ENCODE measurements at regions not wholly inside any gene's neighbourhood (a gene's known extent, or its start where the extent isn't known, plus 50 kb on each side); places are given as distances from the start of the nearest gene placed in this dataset.

GRCh38 chr2:56630286-56630685, 446.5 kb downstream of the CCDC85A start:
- DNase-seq, result no peak
- no peak overlapping the region for H3K4me2 ChIP-seq (ENCODE audit: insufficient read depth, insufficient read length, low read length)
- no peak overlapping the region for H3K56ac ChIP-seq (ENCODE audit: insufficient read length, low read depth, low read length)
- no peak overlapping the region for H2AFZ ChIP-seq (ENCODE audit: low read length)
- no peaks in the 10 kb centered on the region for H4K20me1 ChIP-seq (ENCODE audit: control insufficient read depth, insufficient read depth, insufficient read length)
- Mint-ChIP-seq H3K27ac (no peak overlapping the region), H3K36me3 (ENCODE audit: insufficient read depth in 1 of 3, low read depth in 3 of 3) (peaks cover 2 to 8% (median 6%) of the 10 kb centered on the region in 3 experiments; a peak in 3 of 7 replicates), H3K9me3 (peaks cover 15 to 26% of the 10 kb centered on the region in 2 experiments), H3K4me1 (no peaks in the 10 kb centered on the region), H3K27me3 (ENCODE audit: low read depth) (no peaks in the 10 kb centered on the region; the same call in 1 of the 2 replicates), H3K4me3 (no peak overlapping the region)
- no peak overlapping the region for H4K8ac ChIP-seq (replicated peaks; ENCODE audit: insufficient read length, low read depth, low read length)
- no peak overlapping the region for H3K4ac ChIP-seq (ENCODE audit: low read depth, low read length)
- H3K79me2 ChIP-seq (ENCODE audit: insufficient read depth, low read length), result no peaks in the 10 kb centered on the region
- H3K79me1 ChIP-seq (ENCODE audit: insufficient read depth, low read depth, low read length, poor library complexity, severe bottlenecking), result no peaks in the 10 kb centered on the region
- no peak for TF ChIP-seq CTCF (conservative IDR thresholded peaks at IDR 0.05)
- H2BK12ac ChIP-seq (ENCODE audit: insufficient read length, low read depth, low read length), result no peak overlapping the region
- H3K9ac ChIP-seq (ENCODE audit: extremely low read depth, insufficient read length, low read length), result no peak overlapping the region
- no peak overlapping the region for H2BK5ac ChIP-seq (ENCODE audit: insufficient read length, low read length)
- H3K27ac ChIP-seq (ENCODE audit: insufficient read length, low read depth, low read length), result no peak overlapping the region
- H3K27me3 ChIP-seq (ENCODE audit: insufficient read depth, low read length), result no peaks in the 10 kb centered on the region
- H2BK15ac ChIP-seq (ENCODE audit: low read depth, low read length), result no peak overlapping the region
- H4K5ac ChIP-seq (ENCODE audit: insufficient read length, low read depth, low read length), result no peak overlapping the region
- H3K18ac ChIP-seq (ENCODE audit: insufficient read length, low read depth, low read length), result no peak overlapping the region
- WGBS (ENCODE audit: extremely low coverage, insufficient read length, low lambda C conversion rate), result 100% methylated on average over 1 of the region's 2 CpGs
- H4K91ac ChIP-seq (ENCODE audit: insufficient read length, low read depth, low read length), result no peak overlapping the region
- H3T11ph ChIP-seq (ENCODE audit: low read length), result no peak overlapping the region
- H3K4me1 ChIP-seq (ENCODE audit: insufficient read depth, low read length), result no peaks in the 10 kb centered on the region
- H3K14ac ChIP-seq (ENCODE audit: insufficient read depth, low read length), result no peak overlapping the region
- no peak overlapping the region for H2BK120ac ChIP-seq (ENCODE audit: low read depth, low read length, poor library complexity, severe bottlenecking)
- no peak overlapping the region for H2AK5ac ChIP-seq (ENCODE audit: insufficient read length, low read length)
- H2BK20ac ChIP-seq (ENCODE audit: low read depth, low read length, poor library complexity, severe bottlenecking), result no peak overlapping the region
- no peaks in the 10 kb centered on the region for H3K9me3 ChIP-seq (ENCODE audit: control insufficient read depth, low read depth, low read length)
- no peaks in the 10 kb centered on the region for H3K23me2 ChIP-seq (ENCODE audit: insufficient read length, low read depth, low read length, poor library complexity, severe bottlenecking)
- no peak overlapping the region for H3K23ac ChIP-seq (ENCODE audit: insufficient read length, low read depth, low read length)

All from H9 (cell line).